T-helper 2 cell treated with Interferon-gamma antibody and Interleukin-4, amounts not matched to agents 100 ng/mL and 5 ng/mL, for 36 hours (primary cell): ENCODE measurements at regions not wholly inside any gene's neighbourhood (a gene's known extent, or its start where the extent isn't known, plus 50 kb on each side); places are given as distances from the start of the nearest gene placed in this dataset.

Experiments
- intact Hi-C: fragments of 100-400 bp; cut with micrococcal nuclease; formaldehyde crosslinking; loops from one replicate; pipeline ENCODE4 v1.15.1; 2023

- intact Hi-C loops, result no loop called here
These were observed 76.8 kb upstream of the HDAC4 start for GRCh38 chr2:239477591-239477990.

DNA sequence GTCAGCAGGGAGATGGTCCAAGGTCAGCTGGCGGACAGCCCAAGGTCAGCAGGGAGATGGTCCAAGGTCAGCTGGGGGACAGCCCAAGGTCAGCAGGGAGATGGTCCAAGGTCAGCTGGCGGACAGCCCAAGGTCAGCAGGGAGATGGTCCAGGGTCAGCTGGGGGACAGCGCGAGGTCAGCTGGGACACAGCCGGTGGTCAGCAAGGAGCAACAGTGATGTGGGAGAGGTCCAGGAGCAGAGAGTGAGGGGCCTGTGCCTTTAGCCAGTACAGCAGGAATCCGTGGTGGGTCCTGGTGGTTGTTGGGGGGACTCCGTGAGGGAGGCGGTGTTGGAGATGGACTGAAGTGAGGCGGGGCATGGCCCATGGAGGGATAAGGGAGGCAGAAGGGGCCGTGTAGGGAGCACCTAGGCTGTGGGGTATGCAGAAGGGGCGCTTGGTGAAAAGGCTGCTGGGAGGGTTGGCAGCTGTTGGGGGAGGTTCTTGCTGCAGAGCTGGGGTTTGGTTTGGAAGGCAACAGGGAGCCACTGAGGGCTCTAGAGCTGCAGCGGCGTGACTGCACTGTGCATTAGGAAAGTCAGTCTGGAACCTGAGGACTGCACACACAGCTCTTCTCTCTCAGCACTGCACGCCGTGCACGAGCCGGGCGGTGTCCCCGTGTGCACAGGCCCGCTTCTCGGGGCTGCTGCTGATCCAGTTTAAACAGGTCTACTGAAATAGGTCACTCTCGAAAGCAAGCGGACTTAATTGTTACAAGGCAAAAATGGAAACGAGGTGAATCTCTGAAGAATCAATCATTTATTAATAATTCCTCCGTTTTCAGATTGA, 76.2 kb upstream of the HDAC4 start:
- intact Hi-C loops, result no loop called here

DNA sequence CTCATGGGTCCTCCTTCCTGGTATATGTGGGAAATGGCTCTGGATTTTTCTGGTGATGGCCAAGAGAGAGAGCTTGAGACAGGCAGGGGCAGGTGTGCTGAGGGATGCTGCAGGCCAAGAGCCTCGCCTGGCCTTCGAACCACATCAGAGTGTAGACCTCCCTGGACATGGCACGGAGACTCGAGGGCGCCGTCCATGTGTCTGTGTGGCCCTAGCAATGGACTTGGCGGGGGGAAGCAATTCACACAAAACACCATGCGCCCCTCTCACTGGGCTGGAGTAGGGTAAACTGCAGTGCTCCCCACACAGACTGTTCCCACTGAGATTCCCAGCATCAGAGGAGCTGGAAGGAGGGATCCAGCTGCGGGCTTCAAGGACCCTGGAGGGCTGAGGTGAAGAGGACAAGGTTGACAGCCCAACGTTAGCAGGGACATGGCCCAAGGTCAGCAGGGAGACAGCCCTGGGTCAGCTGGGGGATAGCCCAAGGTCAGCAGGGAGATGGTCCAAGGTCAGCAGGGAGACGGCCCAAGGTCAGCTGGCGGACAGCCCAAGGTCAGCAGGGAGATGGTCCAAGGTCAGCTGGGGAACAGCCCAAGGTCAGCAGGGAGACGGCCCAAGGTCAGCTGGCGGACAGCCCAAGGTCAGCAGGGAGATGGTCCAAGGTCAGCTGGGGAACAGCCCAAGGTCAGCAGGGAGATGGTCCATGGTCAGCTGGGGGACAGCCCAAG, 75.4 kb upstream of the HDAC4 start:
- intact Hi-C loops, result no loop called here

GRCh38 chr2:239475161-239476028, 74.6 kb upstream of the HDAC4 start:
- intact Hi-C loops, result no loop called here

DNA sequence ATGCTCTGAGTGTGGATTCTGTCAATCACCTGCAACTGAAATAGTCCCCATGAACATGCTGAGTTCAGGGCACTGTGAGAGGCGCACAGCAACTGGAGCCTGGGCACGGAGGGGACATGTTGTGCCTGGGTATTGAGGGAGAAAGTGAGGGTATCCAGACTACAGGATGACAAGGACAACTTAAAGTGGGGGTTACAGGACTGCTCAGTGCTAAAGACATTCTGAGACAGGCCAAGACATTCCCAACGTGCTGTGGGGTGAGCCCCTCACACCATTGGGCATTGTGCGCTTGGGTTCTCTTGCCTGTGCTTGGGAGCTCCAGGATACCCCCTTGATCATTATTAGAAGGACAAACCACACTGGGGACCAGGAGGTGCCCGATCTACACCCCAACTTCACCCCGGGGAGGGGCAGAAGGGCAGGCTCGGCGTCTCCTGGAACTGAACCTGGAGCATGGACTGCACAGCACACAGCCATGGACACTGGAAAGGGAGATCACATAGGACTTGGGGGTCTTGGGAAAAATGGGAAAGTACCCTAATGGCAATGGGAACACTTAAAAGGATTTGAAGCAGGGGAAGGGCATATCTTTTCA, 72.5 kb upstream of the HDAC4 start:
- intact Hi-C loops, result no loop called here

GRCh38 chr2:239472235-239472775, 71.5 kb upstream of the HDAC4 start:
- intact Hi-C loops, result no loop called here

- intact Hi-C loops, result no loop called here
These were observed 70.4 kb upstream of the HDAC4 start for GRCh38 chr2:239471011-239471792.

DNA sequence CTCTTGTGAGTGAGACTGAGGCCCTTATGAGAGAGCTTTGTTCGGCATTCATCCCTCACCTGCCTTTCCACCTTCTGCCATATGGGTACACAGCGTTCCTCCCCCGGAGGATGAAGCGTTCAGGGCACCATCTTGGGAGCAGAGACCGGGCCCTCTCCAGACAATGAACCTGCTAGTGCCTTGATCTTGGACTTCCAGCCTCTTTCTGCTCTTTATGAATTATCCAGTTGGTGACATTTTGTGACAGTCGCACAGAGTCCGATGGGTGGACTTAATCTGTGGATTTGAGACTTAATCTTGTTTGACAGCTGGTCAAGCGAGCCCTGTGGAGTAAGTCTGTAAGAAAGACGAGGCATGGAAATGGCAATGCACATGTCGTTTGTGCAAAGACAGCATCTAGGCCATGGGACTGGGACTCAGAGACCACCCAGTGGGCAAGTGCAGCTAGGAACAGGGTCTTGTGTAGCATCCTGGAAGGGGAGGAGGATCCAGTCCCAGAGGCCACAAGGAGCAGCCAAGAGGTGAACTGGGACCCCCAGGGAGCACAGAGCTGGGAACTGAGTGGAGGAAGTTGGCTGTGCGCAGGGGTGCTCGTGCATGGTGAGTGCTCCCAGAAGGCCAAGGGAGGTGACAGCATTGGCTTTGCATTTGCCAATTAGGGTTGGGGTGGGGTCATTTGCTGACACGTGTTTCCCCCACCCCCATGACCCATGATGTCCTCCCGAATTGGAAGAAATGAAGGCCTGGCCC, 69.5 kb upstream of the HDAC4 start:
- intact Hi-C loops, result no loop called here

GRCh38 chr2:239469106-239469960, 68.5 kb upstream of the HDAC4 start:
- intact Hi-C loops, result no loop called here

- intact Hi-C loops, result no loop called here
These were observed 67.8 kb upstream of the HDAC4 start for GRCh38 chr2:239468491-239469105.

DNA sequence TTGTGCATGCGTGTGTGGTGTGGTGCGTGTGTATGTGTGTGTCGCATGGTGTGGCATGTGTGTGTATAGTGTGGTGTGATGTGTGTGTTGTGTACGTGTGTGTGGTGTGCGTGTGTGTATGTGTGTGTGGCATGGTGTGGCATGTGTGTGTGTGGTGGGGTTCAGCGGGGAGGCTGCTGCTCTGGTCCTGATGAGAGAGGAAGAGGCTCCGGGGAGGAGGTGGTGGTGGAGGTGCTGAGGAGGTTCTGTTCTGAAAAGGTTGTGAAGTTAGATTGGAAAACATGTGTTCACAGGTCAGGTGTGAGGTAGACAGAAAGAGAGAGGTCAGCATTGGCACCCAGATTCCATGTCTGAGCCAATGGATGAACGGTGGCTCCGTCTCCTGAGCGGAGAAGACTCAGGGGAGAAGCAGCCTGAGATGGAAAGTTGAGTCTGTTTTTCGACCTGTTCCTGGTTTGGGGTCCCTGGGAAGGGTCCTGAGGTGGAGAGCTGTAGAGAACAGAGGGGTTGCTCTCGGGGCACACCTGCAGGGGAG, 67.2 kb upstream of the HDAC4 start:
- intact Hi-C loops, result no loop called here

GRCh38 chr2:239467281-239467955, 66.6 kb upstream of the HDAC4 start:
- intact Hi-C loops, result no loop called here

DNA sequence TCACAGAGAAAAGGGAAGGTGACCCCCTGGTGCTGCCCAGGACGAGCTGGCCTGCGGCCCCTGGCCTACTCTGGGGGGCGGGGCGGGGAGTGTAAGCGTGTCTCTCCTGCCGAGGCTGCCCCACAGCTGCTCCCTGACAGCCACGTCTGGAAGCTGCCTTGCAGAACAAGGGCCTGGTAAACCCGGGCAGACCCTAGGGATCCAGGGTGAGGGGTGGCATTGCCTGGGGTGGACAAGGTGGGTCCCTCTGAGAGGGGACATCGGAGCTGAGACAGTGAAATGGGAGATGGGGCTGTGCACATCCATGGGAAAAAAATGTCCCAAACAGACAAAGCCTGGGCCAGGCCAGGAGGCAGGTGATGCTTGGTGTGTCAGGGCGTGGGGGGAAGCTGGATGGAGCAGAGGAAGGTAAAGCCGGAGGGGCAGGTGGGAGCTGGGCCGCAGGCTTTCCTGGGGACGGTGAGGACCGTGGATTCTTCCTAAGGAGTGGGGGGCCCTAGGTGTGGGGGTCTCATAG, 66.0 kb upstream of the HDAC4 start:
- intact Hi-C loops, result no loop called here

DNA sequence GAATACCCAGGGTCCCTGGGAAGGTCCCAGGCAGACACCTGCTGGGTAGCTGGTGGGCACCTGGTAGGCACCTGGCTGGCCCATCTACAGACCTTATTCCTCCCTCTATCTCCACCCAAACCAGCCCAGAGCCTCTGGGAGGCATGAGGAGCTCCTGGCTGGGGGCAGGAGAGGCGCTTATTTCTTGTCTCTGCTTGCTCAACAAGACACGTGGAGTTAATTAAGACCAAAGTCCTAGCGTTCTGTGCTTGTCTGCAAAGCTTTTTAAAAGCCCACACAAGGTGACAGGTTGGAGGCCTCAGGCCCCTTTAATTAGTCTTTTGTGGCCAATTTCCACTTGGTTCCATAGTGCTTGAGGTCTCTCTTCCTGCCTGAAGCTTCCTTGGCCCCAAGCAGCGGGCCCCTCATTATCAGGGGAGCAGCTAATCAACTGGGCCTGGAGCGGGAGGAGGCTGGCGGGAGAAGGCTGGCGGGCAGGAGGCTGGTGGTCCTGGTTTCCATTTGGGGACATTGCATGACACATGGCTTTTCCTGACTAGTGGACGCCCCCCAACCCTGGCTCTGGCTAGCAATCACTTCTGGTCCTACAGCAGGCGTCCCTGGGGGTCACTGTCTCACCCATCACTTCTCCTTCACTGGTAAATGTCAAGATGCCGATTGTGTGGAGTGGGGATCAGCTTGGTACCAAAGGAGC, 65.4 kb upstream of the HDAC4 start:
- intact Hi-C loops, result no loop called here

DNA sequence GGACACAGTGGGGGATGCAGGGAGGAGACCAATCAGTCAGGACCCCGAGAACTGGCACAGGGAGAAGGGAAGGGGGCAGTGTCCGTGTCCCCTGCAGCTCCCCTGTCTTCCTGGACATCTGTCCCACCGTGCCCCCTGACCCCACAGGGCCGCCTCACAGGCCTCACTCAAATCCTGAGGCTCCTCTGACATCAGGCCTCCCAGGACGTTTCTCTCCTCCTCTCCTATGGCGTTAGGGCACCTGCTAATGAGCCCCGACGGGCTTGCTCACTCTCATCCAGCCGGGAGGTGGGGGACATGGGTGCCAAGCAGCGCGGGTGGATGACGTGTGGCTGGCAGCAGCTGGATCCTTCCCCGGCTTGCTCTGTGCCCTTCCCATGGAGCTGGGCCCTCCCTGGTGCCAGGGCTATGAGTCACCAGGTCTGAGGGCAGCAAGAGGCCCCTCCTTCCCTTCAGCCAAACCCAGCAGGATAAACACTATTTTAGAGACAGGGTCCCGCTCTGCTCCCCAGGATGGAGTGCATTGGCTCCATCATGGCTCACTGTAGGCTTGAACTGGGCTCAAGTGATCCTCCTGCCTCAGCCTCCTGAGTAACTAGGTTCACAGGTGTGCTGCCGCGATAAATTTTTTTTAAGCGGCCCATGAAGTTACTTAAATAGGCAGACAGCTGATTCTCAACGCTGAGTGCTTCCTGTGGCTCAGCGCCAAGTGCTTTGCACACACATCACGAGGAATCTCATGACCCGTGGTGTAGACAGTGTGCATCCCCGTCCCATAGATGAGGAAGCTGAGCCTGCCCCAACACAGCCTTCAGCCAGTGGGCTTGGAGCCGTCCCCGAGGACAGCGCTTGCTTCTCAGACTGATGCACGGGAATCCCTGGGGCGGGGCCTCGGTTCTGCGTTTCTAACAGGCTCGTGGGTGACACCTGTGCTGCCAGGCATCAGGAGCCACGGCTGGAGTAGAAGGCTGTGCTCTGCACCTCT, 64.5 kb upstream of the HDAC4 start:
- intact Hi-C loops, result no loop called here
